IMR-90 (cell line): ENCODE measurements at regions not wholly inside any gene's neighbourhood (a gene's known extent, or its start where the extent isn't known, plus 50 kb on each side); places are given as distances from the start of the nearest gene placed in this dataset.
A peak's percentile ranks its signal among the peaks of the same experiment; 100 is the strongest.

ENCODE experiments used
- ATAC-seq: fragments of 200-7000 bp; cut with Tn5 transposase; 2 replicates; pipeline ENCODE4 v1.9.1; 2020; ENCODE audit warnings: low read depth, mild to moderate bottlenecking, moderate library complexity
- BruUV-seq: library from RNA; stranded (reverse); fragments of 400-500 nt; replicated peaks from 2 replicates; lab custom pipeline; 2021; lab: Mats Ljungman, UMichigan
- CTCF ChIA-PET: fragments of 300-600 bp; formaldehyde crosslinking; extraction: SDS; loops from one replicate; lab custom pipeline; 2021; ENCODE audit warnings: antibody characterized with exemption; lab: Yijun Ruan, JAX
- POLR2A ChIA-PET: fragments of 300-600 bp; sonication (Branson Sonifier 250); formaldehyde crosslinking; loops from one replicate; lab custom pipeline; 2022; ENCODE audit warnings: antibody characterized with exemption; ENCODE audit not compliant: unreplicated experiment; lab: Charles Lee
- DNase-seq: peaks from one replicate; pipeline ENCODE4 v3.0.0; 2013
- H2AFZ ChIP-seq: replicated peaks from 2 replicates; pipeline ENCODE3; 2013; ENCODE audit warnings: low read length, mild to moderate bottlenecking; ENCODE audit not compliant: poor library complexity
- H2AK5ac ChIP-seq: 2 replicates; pipeline ENCODE4 v1.6.1; 2013; ENCODE audit warnings: low read depth, low read length, inconsistent platforms
- H2AK9ac ChIP-seq: replicated peaks from 2 replicates; pipeline ENCODE3; 2013; ENCODE audit warnings: mild to moderate bottlenecking, low read depth, low read length, moderate library complexity; ENCODE audit not compliant: poor library complexity
- H2BK120ac ChIP-seq: 2 replicates; pipeline ENCODE4 v1.6.1; 2013; ENCODE audit warnings: low read depth, low read length, inconsistent platforms
- H2BK15ac ChIP-seq: 3 replicates; pipeline ENCODE4 v1.6.1; 2013; ENCODE audit warnings: low read depth, low read length, inconsistent platforms
- H2BK20ac ChIP-seq: 2 replicates; pipeline ENCODE4 v1.6.1; 2013; ENCODE audit warnings: low read depth, mild to moderate bottlenecking, inconsistent platforms, low read length, moderate library complexity
- H2BK5ac ChIP-seq: 2 replicates; pipeline ENCODE4 v1.6.1; 2013; ENCODE audit warnings: mild to moderate bottlenecking, low read depth, low read length, inconsistent platforms; ENCODE audit not compliant: poor library complexity, severe bottlenecking
- H3K14ac ChIP-seq: replicated peaks from 2 replicates; pipeline ENCODE4 v1.6.1; 2013; ENCODE audit warnings: low read depth, low read length, inconsistent platforms
- H3K18ac ChIP-seq: 2 replicates; pipeline ENCODE4 v1.6.1; 2013; ENCODE audit warnings: low read depth, low read length, control low read depth
- H3K23ac ChIP-seq: 2 replicates; pipeline ENCODE4 v1.6.1; 2013; ENCODE audit warnings: low read depth, low read length, inconsistent platforms
- H3K27ac ChIP-seq: 2 replicates; pipeline ENCODE4 v1.5.1; 2013; ENCODE audit warnings: mild to moderate bottlenecking, control low read depth, low read length; ENCODE audit not compliant: insufficient read depth
- H3K27me3 ChIP-seq: 2 replicates; pipeline ENCODE4 v1.6.1; 2013; ENCODE audit warnings: low read length; ENCODE audit not compliant: control insufficient read depth, insufficient read depth
- H3K36me3 ChIP-seq: 2 replicates; pipeline ENCODE4 v1.6.1; 2013; ENCODE audit warnings: low read length, mixed read lengths; ENCODE audit not compliant: control insufficient read depth, insufficient read depth
- H3K4ac ChIP-seq: 2 replicates; pipeline ENCODE4 v1.6.1; 2013; ENCODE audit warnings: low read depth, low read length, inconsistent platforms
- H3K4me1 ChIP-seq: 2 replicates; pipeline ENCODE4 v1.6.1; 2013; ENCODE audit warnings: low read length, mixed read lengths; ENCODE audit not compliant: control insufficient read depth, insufficient read depth
- H3K4me2 ChIP-seq: 2 replicates; pipeline ENCODE4 v1.6.1; 2013; ENCODE audit warnings: low read depth, mild to moderate bottlenecking, control low read depth, low read length, moderate library complexity
- H3K4me3 ChIP-seq: 2 replicates; pipeline ENCODE4 v1.5.1; 2013; ENCODE audit warnings: low read depth, mild to moderate bottlenecking, control low read depth, low read length, moderate library complexity; ENCODE audit not compliant: insufficient read depth
- H3K56ac ChIP-seq: 2 replicates; pipeline ENCODE4 v1.6.1; 2013; ENCODE audit warnings: low read length, inconsistent platforms; ENCODE audit not compliant: insufficient read depth; ENCODE audit errors: extremely low read depth
- H3K79me1 ChIP-seq, 2 experiments: 2 replicates each; pipeline ENCODE4 v1.6.1; 2013; ENCODE audit warnings: low read length in 2 of 2, inconsistent platforms in 1 of 2, low read depth in 1 of 2
- H3K9ac ChIP-seq: 2 replicates; pipeline ENCODE4 v1.6.1; 2013; ENCODE audit warnings: low read depth, low read length, control low read depth
- H3K9me1 ChIP-seq: 2 replicates; pipeline ENCODE4 v1.6.1; 2013; ENCODE audit warnings: low read length, inconsistent platforms; ENCODE audit not compliant: insufficient read depth
- H3K9me3 ChIP-seq: 2 replicates; pipeline ENCODE4 v1.6.1; 2013; ENCODE audit warnings: low read length; ENCODE audit not compliant: control insufficient read depth, insufficient read depth
- H4K20me1 ChIP-seq: 2 replicates; pipeline ENCODE4 v1.6.1; 2013; ENCODE audit warnings: low read length, inconsistent platforms; ENCODE audit not compliant: insufficient read depth
- H4K5ac ChIP-seq: 2 replicates; pipeline ENCODE4 v1.6.1; 2013; ENCODE audit warnings: mild to moderate bottlenecking, low read depth, low read length, control low read depth
- H4K8ac ChIP-seq, 2 experiments: 2 replicates each; pipeline ENCODE4 v1.6.1; 2013; ENCODE audit warnings: low read depth in 2 of 2, low read length in 2 of 2, control low read depth in 1 of 2, inconsistent platforms in 1 of 2
- H4K91ac ChIP-seq: 2 replicates; pipeline ENCODE4 v1.6.1; 2013; ENCODE audit warnings: low read depth, low read length, inconsistent platforms; ENCODE audit not compliant: insufficient read depth
- BHLHE40 ChIP-seq: fragments of 150-350 bp; IDR thresholded peaks from 2 replicates; pipeline ENCODE4 v1.6.1; 2016; ENCODE audit warnings: mild to moderate bottlenecking, low read depth, low read length
- CEBPB ChIP-seq: IDR thresholded peaks from 2 replicates; pipeline ENCODE4 v1.6.1; 2012; ENCODE audit warnings: low read depth, low read length, improper control_type of control experiment
- CTCF ChIP-seq: conservative IDR thresholded peaks from 2 replicates; pipeline ENCODE4 v1.5.1; 2012; ENCODE audit warnings: mild to moderate bottlenecking, low read depth, low read length, improper control_type of control experiment
- ELK1 ChIP-seq: fragments of 150-350 bp; IDR thresholded peaks from 2 replicates; pipeline ENCODE4 v1.6.1; 2016; ENCODE audit warnings: low read depth, mild to moderate bottlenecking, low read length, moderate library complexity, borderline replicate concordance
- FOS ChIP-seq: fragments of 150-350 bp; IDR thresholded peaks from 2 replicates; pipeline ENCODE4 v1.6.1; 2016; ENCODE audit warnings: low read depth, low read length
- MAFK ChIP-seq: IDR thresholded peaks from 2 replicates; pipeline ENCODE4 v1.6.1; 2012; ENCODE audit warnings: low read depth, low read length, improper control_type of control experiment
- MAZ ChIP-seq: IDR thresholded peaks from 2 replicates; pipeline ENCODE4 v1.6.1; 2012; ENCODE audit warnings: low read depth, mild to moderate bottlenecking, low read length, improper control_type of control experiment, moderate library complexity, borderline replicate concordance
- MXI1 ChIP-seq: IDR thresholded peaks from 2 replicates; pipeline ENCODE4 v1.6.1; 2012; ENCODE audit warnings: low read depth, mild to moderate bottlenecking, low read length, moderate library complexity, borderline replicate concordance
- POLR2A ChIP-seq: IDR thresholded peaks from 2 replicates; pipeline ENCODE4 v1.6.1; 2012; ENCODE audit warnings: mild to moderate bottlenecking, low read depth, low read length
- RAD21 ChIP-seq: IDR thresholded peaks from 2 replicates; pipeline ENCODE4 v1.6.1; 2012; ENCODE audit warnings: low read length, improper control_type of control experiment
- RCOR1 ChIP-seq: IDR thresholded peaks from 2 replicates; pipeline ENCODE4 v1.6.1; 2012; ENCODE audit warnings: mild to moderate bottlenecking, low read length, improper control_type of control experiment; ENCODE audit not compliant: insufficient replicate concordance
- RFX5 ChIP-seq: IDR thresholded peaks from 2 replicates; pipeline ENCODE4 v1.8.0; 2012; ENCODE audit warnings: low read depth, mild to moderate bottlenecking, low read length, moderate library complexity
- SMC3 ChIP-seq: fragments of 150-350 bp; IDR thresholded peaks from 2 replicates; pipeline ENCODE4 v1.6.1; 2016; ENCODE audit warnings: low read depth, mild to moderate bottlenecking, antibody characterized with exemption, low read length, moderate library complexity
- USF2 ChIP-seq: fragments of 150-350 bp; IDR thresholded peaks from 2 replicates; pipeline ENCODE4 v1.6.1; 2017; ENCODE audit warnings: mild to moderate bottlenecking, antibody characterized with exemption, low read length, low read depth
- WGBS, 2 experiments: methylation state at CpG; one replicate each; pipeline versions ENCODE4 v1.1.5 to v1.1.7; 2013; ENCODE audit warnings: missing lambda C conversion rate in 2 of 2; ENCODE audit not compliant: insufficient read length in 1 of 2; ENCODE audit errors: extremely low coverage in 2 of 2; 5-methylcytosine and 5-hydroxymethylcytosine counted together
- dilution Hi-C: fragments of 300-500 bp; cut with HindIII; formaldehyde crosslinking; loops from one replicate; pipeline ENCODE4 v1.14.3; 2018; ENCODE audit warnings: low sequenced_read_pairs; ENCODE audit not compliant: unreplicated experiment
- in situ Hi-C: fragments of 300-500 bp; cut with MboI; formaldehyde crosslinking; loops from 3 replicates; pipeline ENCODE4 v1.14.3; 2019; ENCODE audit warnings: low sequenced_read_pairs, inconsistent platforms, mixed read lengths
- intact Hi-C: fragments of 100-400 bp; cut with micrococcal nuclease; formaldehyde crosslinking; loops from 2 replicates; pipeline ENCODE4 v1.10.0; 2022

- peak overlapping the region; percentile 21; the same call in 2 of the 3 replicates for H2BK15ac ChIP-seq
- peak overlapping the region in 1 of 2 experiments; percentile 90; a peak in 1 of 4 replicates for H4K8ac ChIP-seq
- in situ Hi-C loops (no loop called here), intact Hi-C loops (loop anchor here (1.0 to 10.0 kb wide), 6 partner anchors 32 to 1057 kb away; partner anchors contain the start of gene ZEB1), dilution Hi-C loops (no loop called here)
- H3K4me2 ChIP-seq = no peak overlapping the region
- DNase-seq (peak; percentile 75), ATAC-seq (peak; percentile 92)
- H2BK20ac ChIP-seq = peak overlapping the region; percentile 98
- H3K9ac ChIP-seq = no peak overlapping the region
- BruUV-seq = no TSS peak
- H3K79me1 ChIP-seq = no peaks in the 10 kb centered on the region
- peaks cover 19% of the 10 kb centered on the region for H3K9me1 ChIP-seq
- peak overlapping the region; percentile 83 for H2AK5ac ChIP-seq
- no peak overlapping the region for H3K4me3 ChIP-seq
- peak overlapping the region; percentile 93 for H2BK120ac ChIP-seq
- H3K9me3 ChIP-seq = no peaks in the 10 kb centered on the region
- H3K27ac ChIP-seq = peak overlapping the region; percentile 2; the same call in 1 of the 2 replicates
- peak overlapping the region; percentile 14; the same call in 1 of the 2 replicates for H3K18ac ChIP-seq
- 0 out of 2 replicates have a peak overlapping the region, but pooled peaks have one; percentile 65 for H3K14ac ChIP-seq
- no peaks in the 10 kb centered on the region for H4K20me1 ChIP-seq
- peak overlapping the region; percentile 71 for H2AK9ac ChIP-seq
- H3K4ac ChIP-seq = peak overlapping the region; percentile 85
- no peak overlapping the region for H3K23ac ChIP-seq
- H3K4me1 ChIP-seq = peaks cover 16% of the 10 kb centered on the region
- peak overlapping the region; percentile 85 for H2AFZ ChIP-seq
- no peaks in the 10 kb centered on the region for H3K27me3 ChIP-seq
- no peak overlapping the region for H3K56ac ChIP-seq
- H3K36me3 ChIP-seq = no peaks in the 10 kb centered on the region
- CTCF ChIA-PET = interaction anchor here (0.6 to 1.7 kb wide), 25 partner anchors 9 to 1070 kb away, joined by 3 to 11 read pairs (median 3); partner anchors contain the start of gene ZNF438
- no peak overlapping the region for H2BK5ac ChIP-seq
- POLR2A ChIA-PET = interaction anchor here (0.8 to 1.2 kb wide), 2 partner anchors 25 to 382 kb away, joined by 3 to 4 read pairs; no protein-coding TSS in a partner anchor
- H4K91ac ChIP-seq = peak overlapping the region; percentile 80
- WGBS, 2 experiments = 59% methylated on average over 6 of the region's 14 CpGs; no CpG with 5 or more reads in 1 of the 2 experiments
- peak overlapping the region; percentile 45; the same call in 1 of the 2 replicates for H4K5ac ChIP-seq
- TF ChIP-seq MXI1 (no peak), RAD21 (peak; percentile 100), RCOR1 (no peak), USF2 (no peak), CTCF (peak; percentile 98), RFX5 (no peak), CEBPB (no peak), BHLHE40 (no peak), POLR2A (peak; percentile 55), FOS (no peak), MAZ (peak; percentile 40; the same call in 1 of the 2 replicates), ELK1 (no peak), MAFK (no peak), SMC3 (peak; percentile 97)
Measured at GRCh38 chr10:30751678-30752331, 122.3 kb upstream of the LYZL2 start.
